ENCODE measurements at regions not wholly inside any gene's neighbourhood (a gene's known extent, or its start where the extent isn't known, plus 50 kb on each side); places are given as distances from the start of the nearest gene placed in this dataset.

DNA sequence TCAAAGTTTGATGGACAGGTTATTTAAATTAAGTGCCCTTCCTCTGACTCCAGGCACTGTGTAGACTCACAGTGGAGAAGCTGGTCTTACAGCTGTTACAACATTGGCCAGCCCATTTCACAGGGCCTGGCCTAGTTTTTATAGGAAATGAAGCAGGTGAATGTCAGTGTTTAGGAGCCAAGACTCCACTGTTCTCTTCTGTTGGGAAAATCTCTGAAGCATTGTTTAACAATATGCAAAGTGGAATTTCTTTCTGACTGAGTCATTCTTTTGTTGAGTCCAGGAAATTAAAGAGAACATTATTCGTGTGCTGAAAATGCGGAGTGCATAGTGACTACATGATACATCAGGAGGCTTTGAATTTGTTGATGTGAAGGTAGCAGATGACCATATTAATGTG is 64.7 kb downstream of the ARRDC4 start:
- H3K9me1 ChIP-seq (ENCODE audit: control insufficient read depth, insufficient read depth, low read length): no peaks in the 10 kb centered on the region
- H3K27me3 ChIP-seq (ENCODE audit: control insufficient read depth in 2 of 2, insufficient read depth in 2 of 2, low read length in 2 of 2): no peaks in the 10 kb centered on the region; a peak in 1 of 5 replicates
- DNase-seq (ENCODE audit: extremely low read depth in 1 of 4, low spot score in 3 of 4) (no peak), ATAC-seq (no peak), FAIRE-seq (no peak)
- H4K20me1 ChIP-seq (replicated peaks; ENCODE audit: control insufficient read depth, insufficient read depth, low read length): no peaks in the 10 kb centered on the region
- no peak overlapping the region for H2AFZ ChIP-seq (ENCODE audit: low read depth, low read length)
- 0% methylated on average over 2 of the region's 2 CpGs for WGBS (ENCODE audit: insufficient coverage, low coverage, missing lambda C conversion rate)
- no TSS peak for BruUV-seq (replicated peaks)
- H3K9ac ChIP-seq (ENCODE audit: insufficient read depth in 1 of 2, low read depth in 2 of 2, low read length in 2 of 2): no peak overlapping the region
- POLR2A ChIA-PET: no interaction called here
- H3K27ac ChIP-seq (ENCODE audit: extremely low read depth, low read depth, low read length): no peak overlapping the region
- H3K79me2 ChIP-seq (ENCODE audit: control insufficient read depth, insufficient read depth, low read length): no peaks in the 10 kb centered on the region
- intact Hi-C loops (cut with micrococcal nuclease) (no loop called here), in situ Hi-C loops (cut with MboI) (no loop called here)
- no peaks in the 10 kb centered on the region for H3K9me3 ChIP-seq (replicated peaks; ENCODE audit: control insufficient read depth, insufficient read depth, low read depth, low read length)
- H3K4me1 ChIP-seq (replicated peaks in 1 of 2; ENCODE audit: control insufficient read depth in 2 of 2, insufficient read depth in 2 of 2, low read length in 2 of 2): no peaks in the 10 kb centered on the region
- no peaks in the 10 kb centered on the region for H3K36me3 ChIP-seq (ENCODE audit: control insufficient read depth, insufficient read depth, low read length)
- H3K4me2 ChIP-seq (ENCODE audit: insufficient read depth, low read length): no peak overlapping the region
- CTCF ChIA-PET (ENCODE audit: low intra/inter-chr PET ratio): no interaction called here
- no peak overlapping the region for H3K4me3 ChIP-seq
- TF ChIP-seq ZNF586 (CRISPR knock-in tag; conservative IDR thresholded peaks at IDR 0.05) (no peak), FOXJ3 (CRISPR knock-in tag; IDR thresholded peaks at IDR 0.05) (no peak), RBM17 (IDR thresholded peaks at IDR 0.05; ENCODE audit: borderline replicate concordance, low read depth, low read length) (no peak), COPS2 (conservative IDR thresholded peaks at IDR 0.05) (no peak), EP300 (IDR thresholded peaks at IDR 0.05; ENCODE audit: low read length) (no peak), SMC3 (conservative IDR thresholded peaks at IDR 0.05; ENCODE audit: insufficient read depth, low read depth, low read length) (no peak), ZNF274 (IDR thresholded peaks at IDR 0.05; ENCODE audit: borderline replicate concordance, low read depth, low read length) (no peak), OTX1 (CRISPR knock-in tag; IDR thresholded peaks at IDR 0.05) (no peak), EP400 (IDR thresholded peaks at IDR 0.05) (no peak), SP1 (CRISPR knock-in tag; IDR thresholded peaks at IDR 0.05) (no peak), PTRF (tag; IDR thresholded peaks at IDR 0.05) (no peak)
- TF ChIP-seq, protein P1, sequence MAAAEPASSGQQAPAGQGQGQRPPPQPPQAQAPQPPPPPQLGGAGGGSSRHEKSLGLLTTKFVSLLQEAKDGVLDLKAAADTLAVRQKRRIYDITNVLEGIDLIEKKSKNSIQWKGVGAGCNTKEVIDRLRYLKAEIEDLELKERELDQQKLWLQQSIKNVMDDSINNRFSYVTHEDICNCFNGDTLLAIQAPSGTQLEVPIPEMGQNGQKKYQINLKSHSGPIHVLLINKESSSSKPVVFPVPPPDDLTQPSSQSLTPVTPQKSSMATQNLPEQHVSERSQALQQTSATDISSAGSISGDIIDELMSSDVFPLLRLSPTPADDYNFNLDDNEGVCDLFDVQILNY (CRISPR knock-in tag; IDR thresholded peaks at IDR 0.05): no peak
- TF ChIP-seq, protein P2, sequence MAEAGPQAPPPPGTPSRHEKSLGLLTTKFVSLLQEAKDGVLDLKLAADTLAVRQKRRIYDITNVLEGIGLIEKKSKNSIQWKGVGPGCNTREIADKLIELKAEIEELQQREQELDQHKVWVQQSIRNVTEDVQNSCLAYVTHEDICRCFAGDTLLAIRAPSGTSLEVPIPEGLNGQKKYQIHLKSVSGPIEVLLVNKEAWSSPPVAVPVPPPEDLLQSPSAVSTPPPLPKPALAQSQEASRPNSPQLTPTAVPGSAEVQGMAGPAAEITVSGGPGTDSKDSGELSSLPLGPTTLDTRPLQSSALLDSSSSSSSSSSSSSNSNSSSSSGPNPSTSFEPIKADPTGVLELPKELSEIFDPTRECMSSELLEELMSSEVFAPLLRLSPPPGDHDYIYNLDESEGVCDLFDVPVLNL (CRISPR knock-in tag; IDR thresholded peaks at IDR 0.05; ENCODE audit: low read depth): no peak
- TF ChIP-seq, protein P3, sequence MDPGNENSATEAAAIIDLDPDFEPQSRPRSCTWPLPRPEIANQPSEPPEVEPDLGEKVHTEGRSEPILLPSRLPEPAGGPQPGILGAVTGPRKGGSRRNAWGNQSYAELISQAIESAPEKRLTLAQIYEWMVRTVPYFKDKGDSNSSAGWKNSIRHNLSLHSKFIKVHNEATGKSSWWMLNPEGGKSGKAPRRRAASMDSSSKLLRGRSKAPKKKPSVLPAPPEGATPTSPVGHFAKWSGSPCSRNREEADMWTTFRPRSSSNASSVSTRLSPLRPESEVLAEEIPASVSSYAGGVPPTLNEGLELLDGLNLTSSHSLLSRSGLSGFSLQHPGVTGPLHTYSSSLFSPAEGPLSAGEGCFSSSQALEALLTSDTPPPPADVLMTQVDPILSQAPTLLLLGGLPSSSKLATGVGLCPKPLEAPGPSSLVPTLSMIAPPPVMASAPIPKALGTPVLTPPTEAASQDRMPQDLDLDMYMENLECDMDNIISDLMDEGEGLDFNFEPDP (CRISPR knock-in tag; IDR thresholded peaks at IDR 0.05): no peak
- TF ChIP-seq, protein P4, sequence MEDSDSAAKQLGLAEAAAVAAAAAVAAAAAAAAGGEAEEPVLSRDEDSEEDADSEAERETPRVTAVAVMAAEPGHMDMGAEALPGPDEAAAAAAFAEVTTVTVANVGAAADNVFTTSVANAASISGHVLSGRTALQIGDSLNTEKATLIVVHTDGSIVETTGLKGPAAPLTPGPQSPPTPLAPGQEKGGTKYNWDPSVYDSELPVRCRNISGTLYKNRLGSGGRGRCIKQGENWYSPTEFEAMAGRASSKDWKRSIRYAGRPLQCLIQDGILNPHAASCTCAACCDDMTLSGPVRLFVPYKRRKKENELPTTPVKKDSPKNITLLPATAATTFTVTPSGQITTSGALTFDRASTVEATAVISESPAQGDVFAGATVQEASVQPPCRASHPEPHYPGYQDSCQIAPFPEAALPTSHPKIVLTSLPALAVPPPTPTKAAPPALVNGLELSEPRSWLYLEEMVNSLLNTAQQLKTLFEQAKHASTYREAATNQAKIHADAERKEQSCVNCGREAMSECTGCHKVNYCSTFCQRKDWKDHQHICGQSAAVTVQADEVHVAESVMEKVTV (CRISPR knock-in tag; IDR thresholded peaks at IDR 0.05): no peak
